GM18951 (cell line): ENCODE measurements at regions not wholly inside any gene's neighbourhood (a gene's known extent, or its start where the extent isn't known, plus 50 kb on each side); places are given as distances from the start of the nearest gene placed in this dataset.

ENCODE experiments used
- POLR2A ChIP-seq: IDR thresholded peaks from 4 replicates; pipeline ENCODE4 v1.6.1; 2011; ENCODE audit warnings: mild to moderate bottlenecking; ENCODE audit not compliant: insufficient read length, insufficient read depth; ENCODE audit errors: extremely low read depth
- in situ Hi-C: fragments of 300-500 bp; cut with MboI; formaldehyde crosslinking; loops from one replicate; pipeline ENCODE4 v1.12.0; 2022; ENCODE audit warnings: low sequenced_read_pairs, mixed read lengths, inconsistent platforms; ENCODE audit not compliant: unreplicated experiment

- in situ Hi-C loops: no loop called here
- no peak for TF ChIP-seq POLR2A
Observed at GRCh38 chr5:66322786-66323528, 178.9 kb downstream of the SREK1 start.

- TF ChIP-seq POLR2A: no peak
- in situ Hi-C loops: no loop called here
Observed at GRCh38 chr5:66323529-66323895, 179.4 kb downstream of the SREK1 start.

GRCh38 chr5:66324357-66324756 is 180.3 kb downstream of the SREK1 start:
- in situ Hi-C loops: no loop called here
- no peak for TF ChIP-seq POLR2A

- TF ChIP-seq POLR2A: no peak
- in situ Hi-C loops: no loop called here
Observed at GRCh38 chr5:66326276-66326675, 182.2 kb downstream of the SREK1 start.

GRCh38 chr5:66327008-66327407 is 182.9 kb downstream of the SREK1 start:
- in situ Hi-C loops: no loop called here
- TF ChIP-seq POLR2A: no peak

- in situ Hi-C loops: no loop called here
- TF ChIP-seq POLR2A: no peak
Observed at GRCh38 chr5:66329078-66329477, 185.0 kb downstream of the SREK1 start.

GRCh38 chr5:66333192-66333591 is 189.1 kb downstream of the SREK1 start:
- in situ Hi-C loops: no loop called here
- no peak for TF ChIP-seq POLR2A

- in situ Hi-C loops: no loop called here
- no peak for TF ChIP-seq POLR2A
Observed at GRCh38 chr5:66337626-66338226, 193.6 kb downstream of the SREK1 start.

- in situ Hi-C loops: no loop called here
- no peak for TF ChIP-seq POLR2A
Observed at GRCh38 chr5:66338828-66339227, 194.7 kb downstream of the SREK1 start.

- in situ Hi-C loops: no loop called here
- no peak for TF ChIP-seq POLR2A
Observed at GRCh38 chr5:66339896-66340295, 195.8 kb downstream of the SREK1 start.

- TF ChIP-seq POLR2A: no peak
- in situ Hi-C loops: no loop called here
Observed at GRCh38 chr5:66340786-66341185, 196.7 kb downstream of the SREK1 start.

- TF ChIP-seq POLR2A: no peak
- in situ Hi-C loops: no loop called here
Observed at GRCh38 chr5:66342341-66342880, 198.3 kb downstream of the SREK1 start.

GRCh38 chr5:66343370-66344071 is 199.4 kb downstream of the SREK1 start:
- TF ChIP-seq POLR2A: no peak

More at GRCh38 chr5:66343370-66344071, 199.4 kb downstream of the SREK1 start:
- in situ Hi-C loops: no loop called here
